ENCODE measurements at regions not wholly inside any gene's neighbourhood (a gene's known extent, or its start where the extent isn't known, plus 50 kb on each side); places are given as distances from the start of the nearest gene placed in this dataset.

- H3K4me1 Mint-ChIP-seq, result no peaks in the 10 kb centered on the region
- ATAC-seq (ENCODE audit: low read depth) (no peak), DNase-seq (no peak)
- no peak overlapping the region for H3K27ac Mint-ChIP-seq
- Histone ChIP-seq H3K36me3 (replicated peaks in 1 of 2; ENCODE audit: control extremely low read depth in 1 of 2, control insufficient read depth in 1 of 2, extremely low read depth in 1 of 2, insufficient read depth in 2 of 2, low read length in 1 of 2) (no peaks in the 10 kb centered on the region), H3K4me3 (ENCODE audit: control extremely low read depth in 1 of 5, extremely low read depth in 1 of 5, insufficient read depth in 1 of 5, low read depth in 2 of 5, low read length in 4 of 5) (no peak overlapping the region), H3K9me3 (ENCODE audit: control extremely low read depth in 1 of 3, control insufficient read depth in 2 of 3, insufficient read depth in 1 of 3, low read length in 2 of 3) (peaks cover 0 to 2% (median 0%) of the 10 kb centered on the region in 3 donors), H3K9ac (ENCODE audit: low read length) (no peak overlapping the region), H3K4me2 (replicated peaks; ENCODE audit: low read depth, low read length, poor library complexity, severe bottlenecking) (no peak overlapping the region), H3K27me3 (replicated peaks in 1 of 4; ENCODE audit: control extremely low read depth in 1 of 4, control insufficient read depth in 3 of 4, insufficient read depth in 4 of 4, low read length in 3 of 4) (no peaks in the 10 kb centered on the region), H4K20me1 (ENCODE audit: control insufficient read depth, insufficient read depth, low read length, poor library complexity, severe bottlenecking) (no peaks in the 10 kb centered on the region), H2AFZ (ENCODE audit: insufficient read depth, low read depth, low read length, poor library complexity, severe bottlenecking) (no peak overlapping the region), H3K79me2 (ENCODE audit: control insufficient read depth, insufficient read depth, low read length) (no peaks in the 10 kb centered on the region), H3K27ac (ENCODE audit: low read length in 2 of 2) (no peak overlapping the region), H3K4me1 (ENCODE audit: control insufficient read depth in 2 of 2, insufficient read depth in 2 of 2, low read length in 2 of 2) (no peaks in the 10 kb centered on the region)
- no peak for TF ChIP-seq EZH2 (IDR thresholded peaks at IDR 0.05; ENCODE audit: borderline replicate concordance, insufficient read depth, low read depth, low read length, poor library complexity, severe bottlenecking)
- no peak for TF ChIP-seq CTCF (IDR thresholded peaks at IDR 0.05)
- ChIA-PET CTCF (no interaction called here), POLR2A (no interaction called here)
- no peaks in the 10 kb centered on the region for H3K27me3 Mint-ChIP-seq
- 94% methylated on average over 2 of the region's 3 CpGs for WGBS (ENCODE audit: insufficient coverage)
- intact Hi-C loops (cut with micrococcal nuclease), result no loop called here
- H3K9me3 Mint-ChIP-seq (ENCODE audit: insufficient read depth), result no peaks in the 10 kb centered on the region
- no peak overlapping the region for H3K4me3 Mint-ChIP-seq
Observed at GRCh38 chr7:118845791-118846190, 621.3 kb downstream of the ANKRD7 start.

GRCh38 chr7:118846977-118847376 is 622.5 kb downstream of the ANKRD7 start:
- H3K4me3 ChIP-seq (ENCODE audit: control extremely low read depth in 1 of 5, extremely low read depth in 1 of 5, insufficient read depth in 1 of 5, low read depth in 2 of 5, low read length in 4 of 5), result no peak overlapping the region
- intact Hi-C loops (cut with micrococcal nuclease), result no loop called here
- Mint-ChIP-seq H3K9me3 (ENCODE audit: insufficient read depth) (no peaks in the 10 kb centered on the region), H3K4me1 (no peaks in the 10 kb centered on the region), H3K4me3 (no peak overlapping the region), H3K27me3 (no peaks in the 10 kb centered on the region), H3K27ac (no peak overlapping the region)
- no peaks in the 10 kb centered on the region for H3K4me1 ChIP-seq (ENCODE audit: control insufficient read depth in 2 of 2, insufficient read depth in 2 of 2, low read length in 2 of 2)
- no peaks in the 10 kb centered on the region for H4K20me1 ChIP-seq (ENCODE audit: control insufficient read depth, insufficient read depth, low read length, poor library complexity, severe bottlenecking)
- CTCF ChIA-PET, result no interaction called here
- H3K27me3 ChIP-seq (replicated peaks in 1 of 4; ENCODE audit: control extremely low read depth in 1 of 4, control insufficient read depth in 3 of 4, insufficient read depth in 4 of 4, low read length in 3 of 4), result no peaks in the 10 kb centered on the region
- H3K27ac ChIP-seq (ENCODE audit: low read length in 2 of 2), result no peak overlapping the region
- no peaks in the 10 kb centered on the region for H3K36me3 ChIP-seq (replicated peaks in 1 of 2; ENCODE audit: control extremely low read depth in 1 of 2, control insufficient read depth in 1 of 2, extremely low read depth in 1 of 2, insufficient read depth in 2 of 2, low read length in 1 of 2)
- no peaks in the 10 kb centered on the region for H3K79me2 ChIP-seq (ENCODE audit: control insufficient read depth, insufficient read depth, low read length)
- H3K4me2 ChIP-seq (replicated peaks; ENCODE audit: low read depth, low read length, poor library complexity, severe bottlenecking), result no peak overlapping the region
- DNase-seq (no peak), ATAC-seq (ENCODE audit: low read depth) (no peak)
- POLR2A ChIA-PET, result no interaction called here
- TF ChIP-seq EZH2 (IDR thresholded peaks at IDR 0.05; ENCODE audit: borderline replicate concordance, insufficient read depth, low read depth, low read length, poor library complexity, severe bottlenecking) (no peak), CTCF (IDR thresholded peaks at IDR 0.05) (no peak)
- no peak overlapping the region for H3K9ac ChIP-seq (ENCODE audit: low read length)
- H3K9me3 ChIP-seq (ENCODE audit: control extremely low read depth in 1 of 3, control insufficient read depth in 2 of 3, insufficient read depth in 1 of 3, low read length in 2 of 3), result peaks cover 0 to 2% (median 0%) of the 10 kb centered on the region in 3 donors
- H2AFZ ChIP-seq (ENCODE audit: insufficient read depth, low read depth, low read length, poor library complexity, severe bottlenecking), result no peak overlapping the region
